ENCODE measurements at regions not wholly inside any gene's neighbourhood (a gene's known extent, or its start where the extent isn't known, plus 50 kb on each side); places are given as distances from the start of the nearest gene placed in this dataset.
A peak's percentile ranks its signal among the peaks of the same experiment; 100 is the strongest.
"Not testable (repeated sequence)": the region's sequence is repeated elsewhere in the genome, so short reads cannot be mapped to it uniquely, and the experiment has no call there.

- DNase-seq (ENCODE audit: low read depth): no peak
Measured at GRCh38 chr10:124164264-124164663, 70.9 kb upstream of the CHST15 start.

GRCh38 chr10:124162774-124163354, 69.5 kb upstream of the CHST15 start:
- DNase-seq (ENCODE audit: low read depth): no peak

- no peak for DNase-seq (ENCODE audit: low read depth)
Measured at GRCh38 chr10:124162136-124162535, 68.7 kb upstream of the CHST15 start.

GRCh38 chr10:124161601-124162000, 68.2 kb upstream of the CHST15 start:
- no peak for DNase-seq (ENCODE audit: low read depth)

GRCh38 chr10:124160943-124161582, 67.7 kb upstream of the CHST15 start:
- DNase-seq (ENCODE audit: low read depth): no peak

- DNase-seq (ENCODE audit: low read depth): no peak
Measured at GRCh38 chr10:124160176-124160575, 66.8 kb upstream of the CHST15 start.

- DNase-seq (ENCODE audit: low read depth): no peak
Measured at GRCh38 chr10:124159153-124159552, 65.8 kb upstream of the CHST15 start.

GRCh38 chr10:124158592-124158991, 65.2 kb upstream of the CHST15 start:
- no peak for DNase-seq (ENCODE audit: low read depth)

GRCh38 chr10:124157271-124157681, 63.9 kb upstream of the CHST15 start:
- DNase-seq (ENCODE audit: low read depth): no peak

- DNase-seq (ENCODE audit: low read depth): no peak
Measured at GRCh38 chr10:124156524-124157260, 63.3 kb upstream of the CHST15 start.

GRCh38 chr10:124155781-124156435, 62.5 kb upstream of the CHST15 start:
- DNase-seq (ENCODE audit: low read depth): no peak

- DNase-seq (ENCODE audit: low read depth): peak; percentile 13
Measured at GRCh38 chr10:124153023-124153826, 59.8 kb upstream of the CHST15 start.

GRCh38 chr10:124152139-124153022, 59.0 kb upstream of the CHST15 start:
- DNase-seq (ENCODE audit: low read depth): no peak

- no peak for DNase-seq (ENCODE audit: low read depth)
Measured at GRCh38 chr10:124151466-124152095, 58.2 kb upstream of the CHST15 start.

GRCh38 chr10:124150807-124151417, 57.5 kb upstream of the CHST15 start:
- no peak for DNase-seq (ENCODE audit: low read depth)

GRCh38 chr10:124150189-124150806, 56.9 kb upstream of the CHST15 start:
- DNase-seq (ENCODE audit: low read depth): no peak

GRCh38 chr10:124149189-124150042, 56.0 kb upstream of the CHST15 start:
- no peak for DNase-seq (ENCODE audit: low read depth)

GRCh38 chr10:124148509-124149188, 55.3 kb upstream of the CHST15 start:
- not testable (repeated sequence) for DNase-seq (ENCODE audit: low read depth)
